ENCODE measurements at regions not wholly inside any gene's neighbourhood (a gene's known extent, or its start where the extent isn't known, plus 50 kb on each side); places are given as distances from the start of the nearest gene placed in this dataset.

- DNase-seq (ENCODE audit: low read depth in 2 of 2) = no peak
These were observed 62.7 kb downstream of the NPTX2 start for GRCh38 chr7:98679741-98680140.

- DNase-seq (ENCODE audit: low read depth in 2 of 2) = no peak
These were observed 64.4 kb downstream of the NPTX2 start for GRCh38 chr7:98681511-98681910.

GRCh38 chr7:98681951-98682350, 64.9 kb downstream of the NPTX2 start:
- no peak for DNase-seq (ENCODE audit: low read depth in 2 of 2)

- DNase-seq (ENCODE audit: low read depth in 2 of 2) = no peak
These were observed 66.4 kb downstream of the NPTX2 start for GRCh38 chr7:98683514-98683913.

DNA sequence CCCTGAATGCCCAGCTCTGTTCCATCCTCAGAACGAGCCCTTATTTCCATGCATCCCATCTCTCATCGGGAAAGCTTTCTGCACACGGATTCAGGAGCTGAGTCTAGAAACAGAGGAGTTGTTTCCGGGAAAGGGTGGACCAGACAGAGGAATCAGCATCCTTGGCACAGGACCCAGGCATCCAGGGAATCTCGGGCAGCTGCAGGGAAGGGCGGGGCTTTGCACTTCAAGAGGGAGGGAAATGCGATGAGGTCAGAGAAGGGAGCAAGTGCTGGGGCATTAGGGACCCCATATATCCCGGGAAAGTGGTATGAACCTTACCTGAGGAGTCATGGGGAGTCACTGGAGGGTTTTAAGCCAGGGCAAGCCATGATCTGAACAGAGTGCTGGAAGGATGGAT, 68.5 kb downstream of the NPTX2 start:
- DNase-seq (ENCODE audit: low read depth in 2 of 2) = no peak

DNA sequence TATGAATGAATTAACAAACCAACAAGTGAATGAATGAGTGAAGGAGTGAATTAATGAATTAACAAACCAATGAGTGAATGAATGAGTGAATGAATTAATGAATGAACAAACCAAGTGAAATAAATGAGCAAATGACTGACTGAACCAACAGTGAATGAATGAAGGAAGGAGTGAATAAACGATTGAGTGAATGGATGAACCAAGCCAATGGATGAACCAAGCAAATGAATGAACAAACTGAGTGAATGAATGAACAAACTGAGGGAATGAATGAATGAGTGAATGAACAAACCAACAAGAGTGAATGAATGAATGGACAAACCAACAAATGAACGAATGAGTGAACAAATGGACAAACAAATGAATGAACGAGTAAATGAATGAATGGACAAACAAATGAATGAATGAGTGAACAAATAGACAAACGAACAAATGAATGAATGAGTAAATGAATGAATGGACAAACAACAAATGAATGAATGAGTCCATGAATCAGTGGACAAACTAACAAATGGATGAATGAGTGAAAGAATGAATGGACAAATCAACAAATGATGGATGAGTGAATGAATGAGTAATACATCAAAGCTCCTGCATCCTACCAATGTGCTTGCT, 69.5 kb downstream of the NPTX2 start:
- DNase-seq (ENCODE audit: low read depth in 2 of 2) = no peak

DNA sequence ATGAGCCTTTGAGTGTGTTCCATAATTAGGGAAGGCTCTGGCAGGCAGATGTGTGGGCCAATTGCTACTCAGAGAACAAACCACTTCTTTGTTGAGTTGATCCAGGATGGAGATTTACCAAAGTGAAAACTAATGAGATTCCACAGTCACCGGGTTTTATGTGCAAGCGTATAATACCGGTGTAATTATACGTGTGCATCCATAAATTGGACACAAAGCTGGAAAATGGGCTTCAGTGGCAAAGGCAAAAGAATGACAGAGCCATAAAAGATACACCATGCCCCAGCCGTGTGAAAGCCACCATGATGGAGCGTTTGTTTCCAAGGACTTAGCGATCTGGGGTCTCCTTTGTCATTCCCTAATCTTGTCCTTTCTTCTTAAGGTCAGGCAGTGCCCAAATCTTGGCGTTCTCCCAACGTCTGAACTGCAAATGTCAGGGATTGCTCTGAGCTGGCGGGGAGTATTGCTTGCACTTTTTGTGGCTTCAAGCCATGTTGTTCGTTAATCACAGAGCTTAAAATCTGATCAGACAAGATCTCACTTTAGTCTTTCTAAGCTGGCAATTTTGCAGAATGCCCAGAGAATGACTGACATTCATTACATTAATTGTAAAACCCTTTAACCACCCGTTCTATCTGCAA, 70.1 kb downstream of the NPTX2 start:
- DNase-seq (ENCODE audit: low read depth in 2 of 2) = no peak

GRCh38 chr7:98691619-98692018, 74.5 kb downstream of the NPTX2 start:
- no peak for DNase-seq (ENCODE audit: low read depth in 2 of 2)

GRCh38 chr7:98697083-98697482, 80.0 kb downstream of the NPTX2 start:
- no peak for DNase-seq (ENCODE audit: low read depth in 2 of 2)

GRCh38 chr7:98697485-98698240, 80.6 kb downstream of the NPTX2 start:
- DNase-seq (ENCODE audit: low read depth in 2 of 2) = no peak

- DNase-seq (ENCODE audit: low read depth in 2 of 2) = no peak
These were observed 81.9 kb downstream of the NPTX2 start for GRCh38 chr7:98698976-98699375.

DNA sequence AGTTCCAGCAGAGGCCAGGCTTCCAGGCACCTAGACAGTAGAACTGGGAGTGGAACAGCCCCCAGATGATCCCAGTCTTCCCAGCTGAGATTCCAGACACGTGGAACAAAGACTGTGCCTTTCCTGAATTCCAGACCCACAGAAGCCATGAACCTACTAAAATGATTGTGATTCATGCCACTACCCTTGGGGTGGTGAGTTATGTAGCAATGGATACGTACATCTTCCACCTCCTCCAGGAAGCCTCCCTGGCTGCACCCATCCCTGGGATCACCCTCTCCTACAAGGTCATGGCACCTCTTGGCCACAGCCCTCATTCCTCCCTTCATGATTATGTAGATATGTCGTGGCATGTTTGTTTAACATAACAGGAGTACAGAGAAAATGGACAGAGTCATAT, 83.4 kb downstream of the NPTX2 start:
- no peak for DNase-seq (ENCODE audit: low read depth in 2 of 2)

- no peak for DNase-seq (ENCODE audit: low read depth in 2 of 2)
These were observed 84.3 kb downstream of the NPTX2 start for GRCh38 chr7:98701372-98701771.

GRCh38 chr7:98702021-98702420, 84.9 kb downstream of the NPTX2 start:
- no peak for DNase-seq (ENCODE audit: low read depth in 2 of 2)

GRCh38 chr7:98703916-98704315, 86.8 kb downstream of the NPTX2 start:
- no peak for DNase-seq (ENCODE audit: low read depth in 2 of 2)

DNA sequence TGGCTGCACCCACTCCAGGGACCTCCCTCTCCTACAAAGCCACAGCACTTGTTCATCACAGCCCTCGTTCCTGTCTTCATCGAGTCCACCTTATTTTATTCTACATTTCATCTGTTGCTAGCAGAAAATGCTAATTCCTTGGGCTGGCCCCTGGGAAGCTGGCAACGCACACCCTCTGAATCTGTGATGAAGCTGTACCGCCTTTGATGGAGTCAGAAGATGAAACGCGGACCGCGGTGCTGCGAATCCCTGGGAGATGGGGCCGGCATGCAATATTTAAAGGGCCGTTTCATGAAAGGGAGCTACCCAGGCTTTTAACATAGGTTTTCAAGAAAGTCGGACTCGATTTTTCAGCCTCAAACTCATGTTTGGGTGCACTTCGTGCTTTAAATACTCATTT, 88.5 kb downstream of the NPTX2 start:
- no peak for DNase-seq (ENCODE audit: low read depth in 2 of 2)

DNA sequence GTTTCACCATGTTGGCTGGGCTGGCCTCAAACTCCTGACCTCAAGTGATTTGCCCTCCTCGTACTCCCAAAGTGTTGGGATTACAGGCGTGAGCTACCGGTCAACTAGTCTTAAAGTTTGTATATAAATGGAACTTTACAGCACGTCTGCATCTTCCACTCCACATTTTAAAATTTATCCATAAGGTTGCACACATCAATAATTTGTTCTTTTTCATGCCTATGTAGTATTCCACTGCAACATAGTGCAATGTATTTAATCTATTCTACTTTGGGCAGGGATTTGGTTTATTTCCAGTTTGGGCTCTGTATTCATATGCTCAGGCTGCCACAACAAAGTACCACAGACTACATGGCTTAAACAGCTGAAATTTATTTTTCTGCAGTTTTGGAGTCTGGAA, 90.0 kb downstream of the NPTX2 start:
- no peak for DNase-seq (ENCODE audit: low read depth in 2 of 2)

DNA sequence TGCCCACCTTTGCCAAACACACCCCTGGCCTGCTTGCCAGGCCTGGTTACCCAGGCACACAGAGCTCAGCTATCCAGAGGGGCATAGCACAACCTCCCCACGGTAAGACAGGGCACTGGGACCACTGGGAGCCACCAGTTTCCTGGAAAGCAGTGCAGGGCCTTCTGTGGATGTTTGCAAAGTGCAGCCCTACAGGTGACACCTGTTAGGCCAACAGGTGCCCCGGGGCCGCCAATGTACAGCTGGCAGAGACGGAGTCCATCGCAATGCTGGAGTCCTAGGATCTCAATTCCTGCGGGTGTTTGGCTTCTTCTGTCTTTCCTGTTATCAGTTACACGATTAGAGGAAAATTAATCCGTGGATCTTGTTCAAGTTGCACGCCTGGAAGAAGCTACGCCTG, 94.9 kb downstream of the NPTX2 start:
- DNase-seq (ENCODE audit: low read depth in 2 of 2) = no peak

GRCh38 chr7:98713165-98713810, 96.2 kb downstream of the NPTX2 start:
- no peak for DNase-seq (ENCODE audit: low read depth in 2 of 2)

- no peak for DNase-seq (ENCODE audit: low read depth in 2 of 2)
These were observed 102.3 kb downstream of the NPTX2 start for GRCh38 chr7:98719396-98719795.

DNA sequence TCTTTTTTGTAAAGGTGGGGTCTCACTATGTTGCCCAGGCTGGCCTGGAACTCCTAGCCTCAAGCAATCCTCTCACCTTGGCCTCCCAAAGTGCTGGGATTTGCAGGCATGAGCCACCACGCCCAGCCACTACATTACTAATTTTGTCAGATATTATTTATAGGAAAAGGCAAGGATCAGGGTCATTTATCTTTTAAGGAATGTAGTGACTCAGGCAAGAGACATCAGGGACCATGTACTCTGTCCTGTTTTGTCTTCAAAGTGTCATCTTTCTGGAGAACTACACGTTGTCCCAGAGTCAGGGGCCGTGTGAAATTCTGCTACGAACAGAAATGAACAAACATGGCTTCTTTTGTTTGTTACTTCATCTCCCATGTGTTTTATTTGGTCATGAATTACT, 105.3 kb downstream of the NPTX2 start:
- no peak for DNase-seq (ENCODE audit: low read depth in 2 of 2)

GRCh38 chr7:98724591-98724990, 107.5 kb downstream of the NPTX2 start:
- no peak for DNase-seq (ENCODE audit: low read depth in 2 of 2)
